Loucy (cell line): ENCODE measurements at regions not wholly inside any gene's neighbourhood (a gene's known extent, or its start where the extent isn't known, plus 50 kb on each side); places are given as distances from the start of the nearest gene placed in this dataset.

Experiments used
- H2AFZ ChIP-seq: fragments of 200-600 bp; sonication (generic); 2 replicates; pipeline ENCODE4 v1.6.0; 2016; ENCODE audit warnings: antibody characterized with exemption, mild to moderate bottlenecking, low read length, moderate library complexity
- H3F3A ChIP-seq: fragments of 200-600 bp; 2 replicates; pipeline ENCODE4 v1.6.0; 2016; ENCODE audit warnings: antibody characterized with exemption, low read depth, mild to moderate bottlenecking
- H3K27me3 ChIP-seq: fragments of 200-600 bp; sonication (generic); 2 replicates; pipeline ENCODE4 v1.6.1; 2014; ENCODE audit warnings: low read length, mild to moderate bottlenecking; ENCODE audit not compliant: insufficient read depth, poor library complexity, severe bottlenecking
- H3K36me3 ChIP-seq: fragments of 200-600 bp; sonication (generic); 2 replicates; pipeline ENCODE4 v1.6.1; 2016; ENCODE audit warnings: low read length; ENCODE audit not compliant: insufficient read depth
- H3K4me1 ChIP-seq: fragments of 200-600 bp; sonication (generic); 2 replicates; pipeline ENCODE4 v1.5.1; 2014; ENCODE audit warnings: low read length, mild to moderate bottlenecking; ENCODE audit not compliant: insufficient read depth, poor library complexity, severe bottlenecking
- H3K4me2 ChIP-seq: fragments of 200-600 bp; sonication (generic); 2 replicates; pipeline ENCODE4 v1.6.0; 2014; ENCODE audit warnings: antibody characterized with exemption, low read length, low read depth, mild to moderate bottlenecking; ENCODE audit not compliant: poor library complexity, severe bottlenecking
- H3K4me3 ChIP-seq: fragments of 200-600 bp; sonication (generic); 2 replicates; pipeline ENCODE4 v1.5.1; 2014; ENCODE audit warnings: low read length, mild to moderate bottlenecking, mixed read lengths; ENCODE audit not compliant: poor library complexity, severe bottlenecking
- H3K79me2 ChIP-seq: fragments of 200-600 bp; sonication (generic); 2 replicates; pipeline ENCODE4 v1.6.1; 2014; ENCODE audit warnings: low read length; ENCODE audit not compliant: insufficient read depth
- H3K9ac ChIP-seq: fragments of 200-600 bp; sonication (generic); 2 replicates; pipeline ENCODE4 v1.6.0; 2014; ENCODE audit warnings: mild to moderate bottlenecking, low read depth, low read length, moderate library complexity; ENCODE audit not compliant: poor library complexity, severe bottlenecking
- H3K9me2 ChIP-seq: fragments of 200-600 bp; sonication (generic); replicated peaks from 2 replicates; pipeline ENCODE4 v1.6.1; 2016; ENCODE audit warnings: low read depth, low read length, mixed read lengths
- H3K9me3 ChIP-seq: fragments of 200-600 bp; sonication (generic); 2 replicates; pipeline ENCODE4 v1.6.1; 2014; ENCODE audit warnings: mild to moderate bottlenecking, antibody characterized with exemption, low read length, low read depth; ENCODE audit not compliant: insufficient read depth
- H4K20me1 ChIP-seq: fragments of 200-600 bp; sonication (generic); 2 replicates; pipeline ENCODE4 v1.6.0; 2014; ENCODE audit warnings: antibody characterized with exemption, low read length, mild to moderate bottlenecking; ENCODE audit not compliant: insufficient read depth, poor library complexity, severe bottlenecking
- EZH2phosphoT487 ChIP-seq: fragments of 200-600 bp; IDR thresholded peaks from 2 replicates; pipeline ENCODE4 v1.6.1; 2018; ENCODE audit warnings: antibody characterized with exemption, mild to moderate bottlenecking, moderate library complexity, borderline replicate concordance
- TF ChIP-seq, protein P1 (sequence below): fragments of 200-600 bp; sonication (generic); conservative IDR thresholded peaks from 2 replicates; pipeline ENCODE4 v1.5.1; 2014; ENCODE audit warnings: mild to moderate bottlenecking, antibody characterized with exemption, low read length

DNA sequence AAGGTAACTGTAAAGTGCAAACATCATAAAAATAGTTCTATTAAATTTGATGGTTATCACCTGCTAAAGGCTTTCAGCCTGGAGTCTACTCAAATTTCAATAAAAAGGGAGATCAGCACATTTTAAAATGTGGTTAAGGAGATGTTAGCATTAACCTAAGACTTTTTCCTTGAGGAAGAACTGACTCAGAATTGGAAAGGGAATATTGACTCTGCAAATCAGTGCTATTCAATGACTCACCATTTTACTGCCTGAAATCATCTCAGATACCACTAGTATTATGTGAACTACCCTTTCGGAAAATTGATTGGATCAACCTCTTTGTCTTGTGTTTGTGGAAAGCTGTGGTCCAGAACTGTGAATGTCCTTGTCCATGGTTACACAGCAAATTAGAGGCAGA, 113.3 kb downstream of the ADRB2 start:
- H4K20me1 ChIP-seq = no peaks in the 10 kb centered on the region

DNA sequence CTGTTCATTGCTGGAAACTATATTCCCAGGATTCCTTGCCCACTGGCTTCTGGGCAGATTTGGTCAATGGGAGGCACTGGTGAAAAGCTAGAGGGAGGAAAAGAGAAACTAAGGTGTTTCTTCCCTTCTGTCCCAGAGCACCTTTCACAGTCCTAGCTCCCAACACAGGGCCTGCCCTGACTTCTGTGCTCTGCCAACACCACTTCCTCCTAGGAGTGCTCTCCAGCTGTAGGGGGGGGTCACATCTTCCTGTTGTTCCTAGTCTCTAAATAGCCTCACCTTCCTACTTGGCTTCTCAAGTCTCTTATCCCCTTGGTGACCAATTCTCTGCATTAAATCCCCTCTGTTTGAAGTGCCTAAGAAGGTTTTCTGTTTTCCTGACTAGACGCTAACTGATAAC, 115.4 kb downstream of the ADRB2 start:
- TF ChIP-seq EZH2phosphoT487 = no peak
- TF ChIP-seq, protein P1, sequence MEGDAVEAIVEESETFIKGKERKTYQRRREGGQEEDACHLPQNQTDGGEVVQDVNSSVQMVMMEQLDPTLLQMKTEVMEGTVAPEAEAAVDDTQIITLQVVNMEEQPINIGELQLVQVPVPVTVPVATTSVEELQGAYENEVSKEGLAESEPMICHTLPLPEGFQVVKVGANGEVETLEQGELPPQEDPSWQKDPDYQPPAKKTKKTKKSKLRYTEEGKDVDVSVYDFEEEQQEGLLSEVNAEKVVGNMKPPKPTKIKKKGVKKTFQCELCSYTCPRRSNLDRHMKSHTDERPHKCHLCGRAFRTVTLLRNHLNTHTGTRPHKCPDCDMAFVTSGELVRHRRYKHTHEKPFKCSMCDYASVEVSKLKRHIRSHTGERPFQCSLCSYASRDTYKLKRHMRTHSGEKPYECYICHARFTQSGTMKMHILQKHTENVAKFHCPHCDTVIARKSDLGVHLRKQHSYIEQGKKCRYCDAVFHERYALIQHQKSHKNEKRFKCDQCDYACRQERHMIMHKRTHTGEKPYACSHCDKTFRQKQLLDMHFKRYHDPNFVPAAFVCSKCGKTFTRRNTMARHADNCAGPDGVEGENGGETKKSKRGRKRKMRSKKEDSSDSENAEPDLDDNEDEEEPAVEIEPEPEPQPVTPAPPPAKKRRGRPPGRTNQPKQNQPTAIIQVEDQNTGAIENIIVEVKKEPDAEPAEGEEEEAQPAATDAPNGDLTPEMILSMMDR = no peak
- H3K4me1 ChIP-seq = peaks cover 3% of the 10 kb centered on the region
- H3K4me2 ChIP-seq = no peak overlapping the region
- no peaks in the 10 kb centered on the region for H3K27me3 ChIP-seq
- no peaks in the 10 kb centered on the region for H4K20me1 ChIP-seq
- no peaks in the 10 kb centered on the region for H3K79me2 ChIP-seq
- no peaks in the 10 kb centered on the region for H3F3A ChIP-seq
- no peak overlapping the region for H3K9ac ChIP-seq
- H3K9me2 ChIP-seq = no peaks in the 10 kb centered on the region
- H3K4me3 ChIP-seq = no peak overlapping the region
- H3K9me3 ChIP-seq = no peaks in the 10 kb centered on the region
- no peaks in the 10 kb centered on the region for H3K36me3 ChIP-seq
- no peak overlapping the region for H2AFZ ChIP-seq

More for the DNA sequence above, 113.3 kb downstream of the ADRB2 start:
- Histone ChIP-seq H3K4me3 (no peak overlapping the region), H3K9ac (no peak overlapping the region), H3K79me2 (no peaks in the 10 kb centered on the region), H3K27me3 (no peaks in the 10 kb centered on the region), H3K9me2 (no peaks in the 10 kb centered on the region), H3F3A (no peaks in the 10 kb centered on the region), H3K4me2 (no peak overlapping the region), H3K4me1 (peaks cover 3% of the 10 kb centered on the region), H2AFZ (no peak overlapping the region), H3K9me3 (no peaks in the 10 kb centered on the region), H3K36me3 (no peaks in the 10 kb centered on the region)
- no peak for TF ChIP-seq EZH2phosphoT487
- TF ChIP-seq, protein P1 = no peak

DNA sequence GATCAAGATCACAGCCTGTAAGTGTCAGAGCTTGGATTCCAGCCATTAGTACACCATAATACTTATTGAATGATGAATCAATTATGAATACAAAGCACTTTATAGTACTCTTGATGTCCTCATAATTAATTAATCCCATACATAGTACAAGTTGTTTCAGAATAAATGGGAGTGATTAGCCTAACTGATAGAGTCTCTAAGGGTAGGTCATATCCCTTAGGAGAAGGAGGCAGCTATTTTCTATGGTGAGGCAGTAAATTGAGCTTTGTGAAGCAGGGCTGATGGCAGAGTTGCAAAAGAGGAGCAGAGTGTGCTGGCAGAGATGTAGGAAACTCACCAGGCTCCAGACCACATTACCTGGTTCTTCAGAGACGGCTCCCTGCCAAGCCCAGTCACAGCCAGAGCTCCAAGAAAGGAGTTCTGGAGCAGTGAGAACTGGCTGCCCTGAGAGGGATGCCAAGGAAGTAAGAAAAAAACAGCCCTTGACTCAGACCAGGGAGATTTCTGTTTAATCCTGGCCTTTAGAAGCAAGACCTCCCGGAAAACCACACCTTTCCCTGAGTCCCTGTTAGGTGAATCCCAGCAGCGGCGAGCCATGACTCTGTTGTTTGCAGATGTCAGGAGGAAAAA, 112.9 kb downstream of the SH3TC2 start:
- no peaks in the 10 kb centered on the region for H3K36me3 ChIP-seq
- no peaks in the 10 kb centered on the region for H3K27me3 ChIP-seq
- H4K20me1 ChIP-seq = no peaks in the 10 kb centered on the region
- TF ChIP-seq EZH2phosphoT487 = no peak
- TF ChIP-seq, protein P1 = no peak
- H3K4me2 ChIP-seq = no peak overlapping the region
- H3K4me3 ChIP-seq = no peak overlapping the region
- no peaks in the 10 kb centered on the region for H3K9me2 ChIP-seq
- no peak overlapping the region for H3K9ac ChIP-seq
- H3K4me1 ChIP-seq = peaks cover 32% of the 10 kb centered on the region
- H3K79me2 ChIP-seq = no peaks in the 10 kb centered on the region
- H2AFZ ChIP-seq = no peak overlapping the region
- no peaks in the 10 kb centered on the region for H3F3A ChIP-seq
- no peaks in the 10 kb centered on the region for H3K9me3 ChIP-seq
